Endodermal cell (in vitro differentiated cells): ENCODE measurements at regions not wholly inside any gene's neighbourhood (a gene's known extent, or its start where the extent isn't known, plus 50 kb on each side); places are given as distances from the start of the nearest gene placed in this dataset.

ENCODE experiments used
- DNase-seq: peaks from one replicate; pipeline ENCODE4 v3.0.0-alpha.2; 2017
- H3K27ac ChIP-seq: 2 replicates; pipeline ENCODE4 v1.5.1; 2013; ENCODE audit warnings: mild to moderate bottlenecking, low read depth, low read length, moderate library complexity
- H3K27me3 ChIP-seq: 2 replicates; pipeline ENCODE4 v1.6.1; 2013; ENCODE audit warnings: mild to moderate bottlenecking, low read length, moderate library complexity; ENCODE audit not compliant: insufficient read depth, control insufficient read depth, poor library complexity, severe bottlenecking
- H3K36me3 ChIP-seq: 2 replicates; pipeline ENCODE4 v1.7.0; 2013; ENCODE audit warnings: mild to moderate bottlenecking, low read length, moderate library complexity; ENCODE audit not compliant: control insufficient read depth, insufficient read depth
- H3K4me1 ChIP-seq: one replicate; pipeline ENCODE4 v1.7.0; 2013; ENCODE audit warnings: low read length; ENCODE audit not compliant: control insufficient read depth, insufficient read depth
- H3K4me3 ChIP-seq: 2 replicates; pipeline ENCODE4 v1.5.1; 2013; ENCODE audit warnings: mild to moderate bottlenecking, low read length, moderate library complexity
- H3K9ac ChIP-seq: 2 replicates; pipeline ENCODE4 v1.6.1; 2013; ENCODE audit warnings: mild to moderate bottlenecking, low read length, moderate library complexity; ENCODE audit not compliant: poor library complexity, severe bottlenecking; ENCODE audit errors: extremely low read depth
- H3K9me3 ChIP-seq: 2 replicates; pipeline ENCODE4 v1.6.1; 2013; ENCODE audit warnings: mild to moderate bottlenecking, low read length, moderate library complexity; ENCODE audit not compliant: control insufficient read depth
- H3K27ac Mint-ChIP-seq: 2 replicates; pipeline ENCODE4 v1.8.0; 2020; ENCODE audit warnings: mixed read lengths
- H3K27me3 Mint-ChIP-seq: 2 replicates; pipeline ENCODE4 v1.8.0; 2021; ENCODE audit warnings: mild to moderate bottlenecking, mixed read lengths; ENCODE audit not compliant: insufficient read depth
- H3K36me3 Mint-ChIP-seq: 2 replicates; pipeline ENCODE4 v1.8.0; 2020; ENCODE audit warnings: low read depth, mixed read lengths
- H3K4me1 Mint-ChIP-seq: 2 replicates; pipeline ENCODE4 v1.8.0; 2020; ENCODE audit warnings: mixed read lengths
- H3K4me3 Mint-ChIP-seq: 2 replicates; pipeline ENCODE4 v1.8.0; 2020; ENCODE audit warnings: mild to moderate bottlenecking, moderate library complexity, mixed read lengths
- H3K9me3 Mint-ChIP-seq: 2 replicates; pipeline ENCODE4 v1.8.0; 2020; ENCODE audit warnings: mild to moderate bottlenecking, mixed read lengths
- CTCF ChIP-seq: fragments of 200-600 bp; sonication (generic); conservative IDR thresholded peaks from 2 replicates; pipeline ENCODE4 v1.5.0; 2021; ENCODE audit warnings: antibody characterized with exemption, mild to moderate bottlenecking
- WGBS, 2 experiments: methylation state at CpG; one replicate each; pipeline versions ENCODE4 v1.1.5 to v1.1.7; 2013; ENCODE audit warnings: missing lambda C conversion rate in 2 of 2, mixed read lengths in 1 of 2; ENCODE audit not compliant: insufficient coverage in 1 of 2, insufficient read length in 1 of 2; 5-methylcytosine and 5-hydroxymethylcytosine counted together

- Mint-ChIP-seq H3K4me1 (peaks cover 36% of the 10 kb centered on the region), H3K27me3 (no peaks in the 10 kb centered on the region), H3K36me3 (no peaks in the 10 kb centered on the region), H3K27ac (no peak overlapping the region), H3K4me3 (no peak overlapping the region), H3K9me3 (no peaks in the 10 kb centered on the region)
- H3K27ac ChIP-seq, result no peak overlapping the region
- peaks cover 8% of the 10 kb centered on the region for H3K4me1 ChIP-seq
- WGBS, 2 experiments, result 90 to 93% methylated on average over 2 to 3 of the region's 4 CpGs
- no peaks in the 10 kb centered on the region for H3K36me3 ChIP-seq
- H3K4me3 ChIP-seq, result no peak overlapping the region
- TF ChIP-seq CTCF, result no peak
- H3K9ac ChIP-seq, result no peak overlapping the region
- no peak for DNase-seq
- no peaks in the 10 kb centered on the region for H3K9me3 ChIP-seq
- no peaks in the 10 kb centered on the region for H3K27me3 ChIP-seq
Measured at GRCh38 chr10:3848775-3849635, 64.0 kb upstream of the KLF6 start.

GRCh38 chr10:3848005-3848774, 63.2 kb upstream of the KLF6 start:
- Mint-ChIP-seq H3K27ac (no peak overlapping the region), H3K4me1 (peaks cover 30% of the 10 kb centered on the region), H3K9me3 (no peaks in the 10 kb centered on the region), H3K27me3 (no peaks in the 10 kb centered on the region), H3K4me3 (no peak overlapping the region), H3K36me3 (no peaks in the 10 kb centered on the region)
- no peaks in the 10 kb centered on the region for H3K27me3 ChIP-seq
- TF ChIP-seq CTCF, result no peak
- no peak overlapping the region for H3K27ac ChIP-seq
- H3K9ac ChIP-seq, result no peak overlapping the region
- H3K36me3 ChIP-seq, result no peaks in the 10 kb centered on the region
- no peaks in the 10 kb centered on the region for H3K9me3 ChIP-seq
- DNase-seq, result no peak
- H3K4me1 ChIP-seq, result peaks cover 4% of the 10 kb centered on the region
- 89 to 90% methylated on average over 4 to 6 of the region's 6 CpGs for WGBS, 2 experiments
- no peak overlapping the region for H3K4me3 ChIP-seq

GRCh38 chr10:3846736-3847135, 61.7 kb upstream of the KLF6 start:
- no peaks in the 10 kb centered on the region for H3K4me1 ChIP-seq
- no peaks in the 10 kb centered on the region for H3K36me3 ChIP-seq
- no peaks in the 10 kb centered on the region for H3K9me3 Mint-ChIP-seq
- no peak overlapping the region for H3K27ac ChIP-seq
- no peaks in the 10 kb centered on the region for H3K9me3 ChIP-seq
- peaks cover 17% of the 10 kb centered on the region for H3K4me1 Mint-ChIP-seq
- H3K4me3 Mint-ChIP-seq, result no peak overlapping the region
- no peak for TF ChIP-seq CTCF
- H3K27me3 Mint-ChIP-seq, result no peaks in the 10 kb centered on the region
- no peak overlapping the region for H3K4me3 ChIP-seq
- no peak overlapping the region for H3K27ac Mint-ChIP-seq
- no peaks in the 10 kb centered on the region for H3K36me3 Mint-ChIP-seq
- 88 to 97% methylated on average over 1 to 3 of the region's 3 CpGs for WGBS, 2 experiments
- no peak overlapping the region for H3K9ac ChIP-seq
- DNase-seq, result no peak
- H3K27me3 ChIP-seq, result no peaks in the 10 kb centered on the region
